ENCODE measurements at regions not wholly inside any gene's neighbourhood (a gene's known extent, or its start where the extent isn't known, plus 50 kb on each side); places are given as distances from the start of the nearest gene placed in this dataset.
"Not testable (repeated sequence)": the region's sequence is repeated elsewhere in the genome, so short reads cannot be mapped to it uniquely, and the experiment has no call there.

DNA sequence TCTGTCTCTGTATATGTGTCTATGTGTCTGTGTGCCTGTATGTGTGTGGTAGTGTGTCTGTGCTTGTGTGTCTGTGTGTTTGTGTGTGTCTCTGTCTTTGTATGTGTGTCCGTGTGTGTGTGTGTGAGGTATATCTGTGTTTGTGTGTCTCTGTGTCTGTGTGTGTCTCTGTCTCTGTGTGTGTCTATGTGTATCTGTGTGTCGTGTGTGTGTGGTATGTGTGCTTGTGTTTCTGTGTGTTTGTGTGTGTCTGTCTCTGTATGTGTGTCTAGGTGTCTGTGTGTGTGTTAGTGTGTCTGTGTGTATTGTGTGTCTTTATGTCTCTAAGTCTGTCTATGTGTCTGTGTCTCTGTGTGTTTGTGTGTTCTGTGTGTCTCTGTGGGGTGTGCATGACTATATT, 158.6 kb downstream of the TMEM121 start:
- Histone ChIP-seq H3K4me3 (ENCODE audit: low read length) (peak overlapping the region; percentile 52), H3F3A (ENCODE audit: control insufficient read depth, insufficient read depth) (peaks cover 3% of the 10 kb centered on the region; the same call in 1 of the 2 replicates), H3K9me3 (ENCODE audit: control insufficient read depth, insufficient read depth, low read length) (no peaks in the 10 kb centered on the region), H3K36me3 (ENCODE audit: control insufficient read depth, low read length) (peaks cover 7% of the 10 kb centered on the region), H4K20me1 (ENCODE audit: control insufficient read depth, insufficient read depth, low read depth, low read length) (no peaks in the 10 kb centered on the region), H3K27me3 (ENCODE audit: control insufficient read depth, low read length) (no peaks in the 10 kb centered on the region), H3K79me2 (ENCODE audit: control insufficient read depth, low read length) (peaks cover 11% of the 10 kb centered on the region), H3K27ac (ENCODE audit: low read depth, low read length) (peak overlapping the region; percentile 97), H3K4me2 (ENCODE audit: low read length) (peak overlapping the region; percentile 61), H3K4me1 (ENCODE audit: control insufficient read depth, low read length) (peaks cover 68% of the 10 kb centered on the region), H3K9me2 (replicated peaks; ENCODE audit: control insufficient read depth, low read length) (no peaks in the 10 kb centered on the region)
- TF ChIP-seq, protein P1, sequence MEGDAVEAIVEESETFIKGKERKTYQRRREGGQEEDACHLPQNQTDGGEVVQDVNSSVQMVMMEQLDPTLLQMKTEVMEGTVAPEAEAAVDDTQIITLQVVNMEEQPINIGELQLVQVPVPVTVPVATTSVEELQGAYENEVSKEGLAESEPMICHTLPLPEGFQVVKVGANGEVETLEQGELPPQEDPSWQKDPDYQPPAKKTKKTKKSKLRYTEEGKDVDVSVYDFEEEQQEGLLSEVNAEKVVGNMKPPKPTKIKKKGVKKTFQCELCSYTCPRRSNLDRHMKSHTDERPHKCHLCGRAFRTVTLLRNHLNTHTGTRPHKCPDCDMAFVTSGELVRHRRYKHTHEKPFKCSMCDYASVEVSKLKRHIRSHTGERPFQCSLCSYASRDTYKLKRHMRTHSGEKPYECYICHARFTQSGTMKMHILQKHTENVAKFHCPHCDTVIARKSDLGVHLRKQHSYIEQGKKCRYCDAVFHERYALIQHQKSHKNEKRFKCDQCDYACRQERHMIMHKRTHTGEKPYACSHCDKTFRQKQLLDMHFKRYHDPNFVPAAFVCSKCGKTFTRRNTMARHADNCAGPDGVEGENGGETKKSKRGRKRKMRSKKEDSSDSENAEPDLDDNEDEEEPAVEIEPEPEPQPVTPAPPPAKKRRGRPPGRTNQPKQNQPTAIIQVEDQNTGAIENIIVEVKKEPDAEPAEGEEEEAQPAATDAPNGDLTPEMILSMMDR (IDR thresholded peaks at IDR 0.05; ENCODE audit: low read depth, low read length, poor library complexity, severe bottlenecking) = no peak
- TF ChIP-seq EZH2phosphoT487 (IDR thresholded peaks at IDR 0.05; ENCODE audit: borderline replicate concordance, low read length) = no peak

DNA sequence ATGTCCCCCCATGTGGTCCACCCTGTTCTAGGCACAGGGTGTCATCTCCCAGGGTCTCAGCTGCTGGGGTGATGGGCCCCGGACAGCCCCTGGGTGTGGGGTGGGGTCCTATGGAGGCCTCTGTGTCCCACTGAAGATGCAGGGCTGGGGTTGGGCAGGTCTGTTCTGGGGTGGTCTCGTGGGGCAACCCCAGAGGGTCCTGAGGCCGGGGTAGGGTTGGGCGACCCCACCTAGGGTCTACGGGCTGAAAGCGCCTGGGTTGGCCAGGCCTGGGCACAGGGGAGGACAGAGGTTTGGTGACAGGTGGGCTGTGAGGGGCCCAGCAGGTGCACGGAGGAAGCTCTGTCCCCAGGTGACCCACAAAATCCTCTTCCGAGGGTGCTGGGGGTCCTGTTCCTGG, 159.2 kb downstream of the TMEM121 start:
- H3K79me2 ChIP-seq (ENCODE audit: control insufficient read depth, low read length) = peaks cover 17% of the 10 kb centered on the region
- not testable (repeated sequence) for H3K9me3 ChIP-seq (ENCODE audit: control insufficient read depth, insufficient read depth, low read length); H3K27me3 ChIP-seq (ENCODE audit: control insufficient read depth, low read length); H3K36me3 ChIP-seq (ENCODE audit: control insufficient read depth, low read length); H3K4me3 ChIP-seq (ENCODE audit: low read length); H4K20me1 ChIP-seq (ENCODE audit: control insufficient read depth, insufficient read depth, low read depth, low read length); H3F3A ChIP-seq (ENCODE audit: control insufficient read depth, insufficient read depth); H3K9me2 ChIP-seq (replicated peaks; ENCODE audit: control insufficient read depth, low read length)
- H3K27ac ChIP-seq (ENCODE audit: low read depth, low read length) = peak overlapping the region; percentile 97
- peak overlapping the region; percentile 61 for H3K4me2 ChIP-seq (ENCODE audit: low read length)
- H3K4me1 ChIP-seq (ENCODE audit: control insufficient read depth, low read length) = peaks cover 74% of the 10 kb centered on the region

DNA sequence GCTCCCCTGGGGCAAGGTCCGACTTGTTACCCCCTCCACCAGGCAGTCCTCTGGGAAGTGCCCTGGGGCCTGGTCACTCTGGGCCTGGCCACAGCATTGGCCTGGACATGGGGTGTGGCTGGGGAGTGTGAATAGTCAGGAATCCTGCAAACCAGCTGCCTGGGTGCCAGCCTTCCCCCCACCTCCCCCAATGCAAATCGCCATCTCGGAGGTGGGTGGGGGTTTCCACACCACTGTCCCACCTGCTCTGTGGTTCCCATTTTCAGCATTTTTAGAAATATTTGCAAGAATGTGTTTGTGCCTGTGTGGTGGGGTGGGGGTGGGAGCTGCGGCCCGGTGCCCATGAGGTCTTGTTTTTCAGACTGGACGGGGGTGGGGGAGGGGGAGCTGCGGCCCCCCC, 159.7 kb downstream of the TMEM121 start:
- H3K79me2 ChIP-seq (ENCODE audit: control insufficient read depth, low read length) = peaks cover 22% of the 10 kb centered on the region
- not testable (repeated sequence) for H3K36me3 ChIP-seq (ENCODE audit: control insufficient read depth, low read length); H3F3A ChIP-seq (ENCODE audit: control insufficient read depth, insufficient read depth); H3K9me3 ChIP-seq (ENCODE audit: control insufficient read depth, insufficient read depth, low read length); H3K27me3 ChIP-seq (ENCODE audit: control insufficient read depth, low read length); H3K9me2 ChIP-seq (replicated peaks; ENCODE audit: control insufficient read depth, low read length); H3K4me3 ChIP-seq (ENCODE audit: low read length); H3K4me2 ChIP-seq (ENCODE audit: low read length); H4K20me1 ChIP-seq (ENCODE audit: control insufficient read depth, insufficient read depth, low read depth, low read length)
- peaks cover 79% of the 10 kb centered on the region for H3K4me1 ChIP-seq (ENCODE audit: control insufficient read depth, low read length)
- peak overlapping the region; percentile 90 for H3K27ac ChIP-seq (ENCODE audit: low read depth, low read length)

DNA sequence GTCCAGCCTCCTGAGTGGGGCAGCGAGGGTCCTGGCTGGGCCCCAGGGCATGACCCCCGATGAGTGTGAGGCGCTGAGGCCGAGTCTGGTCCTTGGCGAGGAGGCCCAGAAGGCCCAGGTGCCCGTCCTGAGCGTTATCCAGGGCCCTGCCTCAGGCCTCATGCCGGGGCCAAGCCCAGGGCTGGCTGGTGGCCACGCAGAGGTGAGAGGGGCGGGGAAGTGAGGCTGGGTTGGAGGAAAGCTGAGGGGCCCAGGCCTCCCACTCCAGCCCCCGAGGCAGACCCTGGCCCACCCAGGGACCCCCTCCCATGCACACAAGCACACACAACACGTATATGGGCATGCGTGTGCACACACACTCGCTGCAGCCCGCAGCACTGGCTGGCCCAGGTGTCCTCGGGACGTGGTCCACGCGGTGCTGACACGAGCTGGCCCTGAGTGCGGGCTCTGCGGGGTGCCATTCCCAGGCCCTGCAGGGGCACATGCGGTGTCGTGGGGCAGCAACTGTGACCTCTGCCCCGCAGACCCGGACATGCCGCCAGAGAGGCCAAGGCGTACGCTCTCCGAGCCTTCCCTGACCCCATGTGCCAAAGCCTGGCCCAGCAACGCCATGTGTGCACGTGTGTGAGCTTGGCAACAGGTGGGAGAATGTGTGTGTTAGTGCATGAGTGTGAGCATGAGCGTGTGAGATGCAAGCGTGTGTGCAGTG, 160.2 kb downstream of the TMEM121 start:
- peak overlapping the region; percentile 90 for H3K27ac ChIP-seq (ENCODE audit: low read depth, low read length)
- H3K9me3 ChIP-seq (ENCODE audit: control insufficient read depth, insufficient read depth, low read length) = not testable (repeated sequence)
- peaks cover 84% of the 10 kb centered on the region for H3K4me1 ChIP-seq (ENCODE audit: control insufficient read depth, low read length)

DNA sequence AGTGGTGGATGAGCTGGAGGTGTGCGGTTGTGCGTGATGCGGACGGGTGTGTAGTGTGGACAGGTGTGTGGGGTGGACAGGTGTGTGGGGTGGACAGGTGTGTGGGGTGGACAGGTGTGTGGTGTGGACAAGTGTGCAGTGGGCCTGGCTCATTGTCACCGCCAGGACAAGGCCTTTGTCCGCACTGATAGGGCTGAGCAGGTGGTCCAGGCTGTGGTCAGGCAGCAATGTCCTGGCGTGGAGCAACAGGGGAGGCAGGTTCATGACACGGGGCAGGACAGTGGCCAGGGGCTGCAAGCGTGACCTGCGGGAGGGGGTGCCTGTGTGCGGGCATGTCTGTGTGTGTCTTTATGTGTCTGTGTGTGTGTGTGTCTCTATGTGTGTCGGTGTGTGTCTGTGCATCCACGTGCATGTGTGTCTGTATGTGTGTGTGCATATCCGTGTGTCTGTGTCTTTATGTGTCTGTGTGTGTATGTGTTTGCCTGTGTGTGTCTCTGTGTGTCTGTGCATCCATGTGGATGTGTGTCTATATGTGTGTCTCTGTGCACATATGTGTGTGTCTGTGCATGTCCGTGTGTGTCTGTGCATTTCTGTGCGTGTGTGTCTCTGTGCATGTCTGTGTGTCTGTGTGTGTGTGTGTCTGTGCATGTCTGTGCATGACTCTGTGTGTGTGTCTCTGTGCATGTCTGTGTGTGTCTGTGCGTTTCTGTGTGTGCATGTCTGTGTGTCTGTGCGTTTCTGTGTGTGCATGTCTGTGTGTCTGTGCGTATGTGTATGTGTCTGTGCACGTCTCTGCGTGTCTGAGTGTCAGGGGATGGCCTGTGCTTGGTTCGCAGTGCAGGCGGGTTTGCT, 161.0 kb downstream of the TMEM121 start:
- H3K4me2 ChIP-seq (ENCODE audit: low read length) = peak overlapping the region; percentile 46
- peak overlapping the region; percentile 90 for H3K27ac ChIP-seq (ENCODE audit: low read depth, low read length)
- peaks cover 23% of the 10 kb centered on the region for H3K79me2 ChIP-seq (ENCODE audit: control insufficient read depth, low read length)
- not testable (repeated sequence) for H3K4me3 ChIP-seq (ENCODE audit: low read length); H3K9me2 ChIP-seq (replicated peaks; ENCODE audit: control insufficient read depth, low read length); H3F3A ChIP-seq (ENCODE audit: control insufficient read depth, insufficient read depth); H4K20me1 ChIP-seq (ENCODE audit: control insufficient read depth, insufficient read depth, low read depth, low read length); H3K9me3 ChIP-seq (ENCODE audit: control insufficient read depth, insufficient read depth, low read length); H3K27me3 ChIP-seq (ENCODE audit: control insufficient read depth, low read length); H3K36me3 ChIP-seq (ENCODE audit: control insufficient read depth, low read length)
- peaks cover 84% of the 10 kb centered on the region for H3K4me1 ChIP-seq (ENCODE audit: control insufficient read depth, low read length)

More for the DNA sequence above, 160.2 kb downstream of the TMEM121 start:
- H3F3A ChIP-seq (ENCODE audit: control insufficient read depth, insufficient read depth); H4K20me1 ChIP-seq (ENCODE audit: control insufficient read depth, insufficient read depth, low read depth, low read length); H3K4me3 ChIP-seq (ENCODE audit: low read length); H3K36me3 ChIP-seq (ENCODE audit: control insufficient read depth, low read length); H3K9me2 ChIP-seq (replicated peaks; ENCODE audit: control insufficient read depth, low read length); H3K27me3 ChIP-seq (ENCODE audit: control insufficient read depth, low read length): not testable (repeated sequence)
- peaks cover 23% of the 10 kb centered on the region for H3K79me2 ChIP-seq (ENCODE audit: control insufficient read depth, low read length)
- H3K4me2 ChIP-seq (ENCODE audit: low read length) = peak overlapping the region; percentile 46

DNA sequence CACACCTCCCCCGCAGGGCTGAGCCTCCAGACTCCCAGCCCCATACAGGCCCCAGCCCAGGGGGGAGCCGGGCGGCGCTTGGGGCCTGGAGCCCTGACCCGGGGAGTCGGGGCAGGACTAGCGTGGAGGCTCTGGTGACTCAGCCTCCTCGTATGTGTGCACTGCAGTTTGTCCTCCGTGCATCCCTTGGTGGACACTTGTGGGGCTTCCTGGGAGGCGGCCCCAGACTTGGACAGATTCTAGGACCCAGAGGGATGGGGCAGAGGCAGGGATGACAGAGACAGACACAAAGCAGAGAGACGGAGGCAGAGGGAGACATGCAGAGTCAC, 161.6 kb downstream of the TMEM121 start:
- H3K27me3 ChIP-seq (ENCODE audit: control insufficient read depth, low read length); H3K4me3 ChIP-seq (ENCODE audit: low read length); H3F3A ChIP-seq (ENCODE audit: control insufficient read depth, insufficient read depth); H4K20me1 ChIP-seq (ENCODE audit: control insufficient read depth, insufficient read depth, low read depth, low read length); H3K9me3 ChIP-seq (ENCODE audit: control insufficient read depth, insufficient read depth, low read length); H3K9me2 ChIP-seq (replicated peaks; ENCODE audit: control insufficient read depth, low read length); H3K36me3 ChIP-seq (ENCODE audit: control insufficient read depth, low read length): not testable (repeated sequence)
- Histone ChIP-seq H3K27ac (ENCODE audit: low read depth, low read length) (peak overlapping the region; percentile 90), H3K4me2 (ENCODE audit: low read length) (peak overlapping the region; percentile 46), H3K4me1 (ENCODE audit: control insufficient read depth, low read length) (peaks cover 79% of the 10 kb centered on the region), H3K79me2 (ENCODE audit: control insufficient read depth, low read length) (peaks cover 23% of the 10 kb centered on the region)

DNA sequence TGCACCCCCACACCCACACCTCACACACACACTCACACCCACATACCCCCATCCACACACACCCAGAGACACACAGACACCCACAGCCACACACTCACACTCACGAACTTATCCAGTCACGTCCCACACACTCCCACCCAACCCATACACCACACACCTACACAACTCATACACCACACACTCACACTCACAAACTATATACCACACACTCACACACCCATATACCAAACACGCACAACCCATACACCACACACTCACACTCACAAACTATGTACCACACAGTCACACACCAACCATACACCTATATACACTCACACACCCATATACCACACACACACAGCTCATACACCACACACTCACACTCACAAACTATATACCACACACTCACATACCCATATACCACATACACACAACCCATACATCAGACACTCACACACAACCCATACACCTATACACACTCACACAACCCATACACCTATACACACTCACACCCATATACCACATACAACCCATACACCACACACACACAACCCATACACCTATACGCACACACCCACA, 162.4 kb downstream of the TMEM121 start:
- H3K4me2 ChIP-seq (ENCODE audit: low read length) = peak overlapping the region; percentile 39; the same call in 1 of the 2 replicates
- H3K27me3 ChIP-seq (ENCODE audit: control insufficient read depth, low read length); H3K9me2 ChIP-seq (replicated peaks; ENCODE audit: control insufficient read depth, low read length); H3F3A ChIP-seq (ENCODE audit: control insufficient read depth, insufficient read depth); H3K36me3 ChIP-seq (ENCODE audit: control insufficient read depth, low read length); H4K20me1 ChIP-seq (ENCODE audit: control insufficient read depth, insufficient read depth, low read depth, low read length); H3K4me3 ChIP-seq (ENCODE audit: low read length); H3K9me3 ChIP-seq (ENCODE audit: control insufficient read depth, insufficient read depth, low read length): not testable (repeated sequence)
- peaks cover 74% of the 10 kb centered on the region for H3K4me1 ChIP-seq (ENCODE audit: control insufficient read depth, low read length)
- peak overlapping the region; percentile 92 for H3K27ac ChIP-seq (ENCODE audit: low read depth, low read length)
- peaks cover 24% of the 10 kb centered on the region for H3K79me2 ChIP-seq (ENCODE audit: control insufficient read depth, low read length)

Measured in DOHH2 (cell line).